HepG2 (cell line): ENCODE measurements at regions not wholly inside any gene's neighbourhood (a gene's known extent, or its start where the extent isn't known, plus 50 kb on each side); places are given as distances from the start of the nearest gene placed in this dataset.

Experiments used
- ATAC-seq: fragments of 200-7000 bp; cut with Tn5 transposase; 3 replicates; pipeline ENCODE4 v1.9.1; 2020; ENCODE audit warnings: mild to moderate bottlenecking, moderate library complexity
- BruUV-seq: library from RNA; stranded (reverse); fragments of 400-500 nt; replicated peaks from 2 replicates; lab custom pipeline; 2021; lab: Mats Ljungman, UMichigan
- CTCF ChIA-PET: fragments of 300-600 bp; formaldehyde crosslinking; extraction: SDS; loops from one replicate; lab custom pipeline; 2021; ENCODE audit warnings: low total read pairs, inconsistent platforms, low intra/inter-chr PET ratio; lab: Yijun Ruan, JAX
- POLR2A ChIA-PET: fragments of 350-600 bp; sonication (Branson Sonifier 250); formaldehyde crosslinking; loops from one replicate; lab custom pipeline; 2020; ENCODE audit warnings: antibody characterized with exemption, inconsistent platforms; lab: Yijun Ruan, JAX
- DNase-seq: peaks from one replicate; pipeline ENCODE4 v3.0.0-alpha.2; 2015; ENCODE audit warnings: low spot score
- FAIRE-seq: peaks from 3 replicates; lab custom pipeline; 2011; peaks lifted over from hg19 to GRCh38; lab: Jason Lieb, UNC
- H2AFZ ChIP-seq: one replicate; pipeline ENCODE4 v1.6.1; 2011; ENCODE audit warnings: low read length, inconsistent platforms
- H3K27ac ChIP-seq: fragments of 300-600 bp; 3 replicates; pipeline ENCODE4 v1.8.0; 2011; ENCODE audit warnings: mixed run types, mild to moderate bottlenecking, mixed read lengths, low read length, inconsistent platforms; ENCODE audit not compliant: insufficient read depth; ENCODE audit errors: extremely low read length
- H3K27me3 ChIP-seq, 2 experiments: fragments of 200-600 bp in 1 of 2; 2 replicates in 1 of 2; 3 replicates in 1 of 2; pipeline versions ENCODE4 v1.6.0 to v1.8.0; 2011; ENCODE audit warnings: low read length in 2 of 2, mild to moderate bottlenecking in 2 of 2, moderate library complexity in 2 of 2, inconsistent platforms in 1 of 2; ENCODE audit not compliant: insufficient read depth in 2 of 2, control insufficient read depth in 1 of 2
- H3K36me3 ChIP-seq, 2 experiments: fragments of 200-600 bp in 1 of 2; replicated peaks in 1 of 2; 2 replicates in 1 of 2; 3 replicates in 1 of 2; pipeline versions ENCODE4 v1.5.1 to v1.8.0; 2011; ENCODE audit warnings: low read length in 2 of 2, inconsistent platforms in 1 of 2; ENCODE audit not compliant: insufficient read depth in 2 of 2, control insufficient read depth in 1 of 2
- H3K4me1 ChIP-seq: 2 replicates; pipeline ENCODE4 v1.5.1; 2012; ENCODE audit warnings: low read length, inconsistent platforms; ENCODE audit not compliant: insufficient read depth
- H3K4me2 ChIP-seq: 2 replicates; pipeline ENCODE4 v1.6.0; 2011; ENCODE audit warnings: low read depth, low read length, inconsistent platforms
- H3K4me3 ChIP-seq, 3 experiments: fragments of 200-600 bp in 1 of 3; sonication (generic), shearing (Covaris generic) in 1 of 3; replicated peaks in 1 of 3; 2 replicates each; pipeline ENCODE4 v1.5.1; 2011 to 2016; ENCODE audit warnings: low read length in 3 of 3, inconsistent platforms in 2 of 3, low read depth in 2 of 3, mild to moderate bottlenecking in 2 of 3, control low read depth in 1 of 3, mixed read lengths in 1 of 3; ENCODE audit not compliant: insufficient read depth in 1 of 3
- H3K79me2 ChIP-seq: one replicate; pipeline ENCODE4 v1.6.1; 2011; ENCODE audit warnings: low read length, inconsistent platforms; ENCODE audit not compliant: insufficient read depth
- H3K9ac ChIP-seq: 2 replicates; pipeline ENCODE4 v1.6.0; 2011; ENCODE audit warnings: mild to moderate bottlenecking, low read depth, low read length, inconsistent platforms; ENCODE audit not compliant: insufficient read depth
- H3K9me3 ChIP-seq: 2 replicates; pipeline ENCODE4 v1.5.1; 2012; ENCODE audit warnings: mild to moderate bottlenecking, low read length
- H4K20me1 ChIP-seq: 2 replicates; pipeline ENCODE4 v1.6.0; 2011; ENCODE audit warnings: inconsistent platforms, mild to moderate bottlenecking, low read length, moderate library complexity; ENCODE audit not compliant: insufficient read depth
- GLI4 ChIP-seq: sonication (generic); formaldehyde crosslinking; IDR thresholded peaks from 2 replicates; pipeline ENCODE4 v1.5.1; 2020; ENCODE audit warnings: missing genetic modification reagents, mild to moderate bottlenecking, moderate library complexity, borderline replicate concordance
- HNF4G ChIP-seq, 2 experiments: sonication (generic) in 1 of 2; formaldehyde crosslinking in 1 of 2; IDR thresholded peaks; 2 replicates each; pipeline versions ENCODE4 v1.4.0 to v1.6.1; 2011 to 2020; ENCODE audit warnings: borderline replicate concordance in 2 of 2, low read depth in 2 of 2, mild to moderate bottlenecking in 2 of 2, low read length in 1 of 2, missing genetic modification reagents in 1 of 2, moderate library complexity in 1 of 2
- KDM6A ChIP-seq: IDR thresholded peaks from 2 replicates; pipeline ENCODE4 v1.6.1; 2016; ENCODE audit warnings: low read depth
- NFKBIZ ChIP-seq: IDR thresholded peaks from 2 replicates; pipeline ENCODE4 v1.6.1; 2018; ENCODE audit warnings: missing genetic modification reagents, missing compliant biosample characterization
- STAG1 ChIP-seq: sonication (generic); formaldehyde crosslinking; IDR thresholded peaks from 2 replicates; pipeline ENCODE4 v1.4.0; 2020; ENCODE audit warnings: missing genetic modification reagents
- ZNF207 ChIP-seq: fragments of 450-650 bp; IDR thresholded peaks from 2 replicates; pipeline ENCODE4 v1.6.1; 2016; ENCODE audit warnings: antibody characterized with exemption, borderline replicate concordance
- WGBS: methylation state at CpG from one replicate; pipeline ENCODE4 v1.1.6; 2017; ENCODE audit warnings: low lambda C conversion rate; 5-methylcytosine and 5-hydroxymethylcytosine counted together
- in situ Hi-C: cut with HindIII; loops from 2 replicates; pipeline ENCODE4 v1.10.0; 2017; ENCODE audit warnings: low pct_unique_long_range_greater_than_20kb; ENCODE audit not compliant: extremely low pct_ligation_motif_present
- intact Hi-C: fragments of 100-400 bp; cut with micrococcal nuclease; formaldehyde crosslinking; loops from one replicate; pipeline ENCODE4 v1.10.0; 2022; ENCODE audit not compliant: unreplicated experiment
- TF ChIP-seq, protein P1 (sequence below): sonication (generic); formaldehyde crosslinking; IDR thresholded peaks from 2 replicates; pipeline ENCODE4 v1.8.0; 2022; ENCODE audit warnings: low read depth, missing genetic modification reagents
- TF ChIP-seq, protein P2 (sequence below): sonication (generic); formaldehyde crosslinking; IDR thresholded peaks from 2 replicates; pipeline ENCODE4 v1.5.0; 2020; ENCODE audit warnings: mild to moderate bottlenecking, missing genetic modification reagents, moderate library complexity
- TF ChIP-seq, protein P3 (sequence below), 2 experiments: fragments of 450-650 bp in 1 of 2; sonication (generic) in 1 of 2; formaldehyde crosslinking; IDR thresholded peaks; 2 replicates each; pipeline versions ENCODE4 v1.5.0 to v1.8.0; 2020 to 2022; ENCODE audit warnings: mild to moderate bottlenecking in 1 of 2, missing genetic modification reagents in 1 of 2

DNA sequence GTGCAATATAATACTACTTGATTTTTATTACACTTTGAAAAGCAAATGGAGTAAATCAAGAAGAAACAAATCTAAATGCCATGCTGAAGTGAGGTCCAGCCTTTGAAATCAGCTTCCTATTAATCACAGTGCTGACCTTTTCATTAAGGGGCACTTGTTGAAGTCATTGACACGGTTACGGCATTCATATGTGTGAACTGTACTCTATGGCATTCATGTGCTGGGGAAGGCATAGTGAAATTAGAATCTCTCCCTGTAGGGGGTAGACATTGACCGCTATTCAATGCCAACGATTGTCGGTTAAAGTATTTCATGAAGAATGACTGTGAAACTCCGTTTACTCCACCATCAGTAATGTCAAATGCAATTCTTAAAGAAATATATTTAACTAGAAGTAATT is 296.1 kb upstream of the SEMA3A start:
- Histone ChIP-seq H3K9ac (no peak overlapping the region), H3K36me3 (no peaks in the 10 kb centered on the region)
- ChIA-PET CTCF (no interaction called here), POLR2A (no interaction called here)
- no peak for TF ChIP-seq ZNF207
- no peak for TF ChIP-seq KDM6A
- TF ChIP-seq, protein P1, sequence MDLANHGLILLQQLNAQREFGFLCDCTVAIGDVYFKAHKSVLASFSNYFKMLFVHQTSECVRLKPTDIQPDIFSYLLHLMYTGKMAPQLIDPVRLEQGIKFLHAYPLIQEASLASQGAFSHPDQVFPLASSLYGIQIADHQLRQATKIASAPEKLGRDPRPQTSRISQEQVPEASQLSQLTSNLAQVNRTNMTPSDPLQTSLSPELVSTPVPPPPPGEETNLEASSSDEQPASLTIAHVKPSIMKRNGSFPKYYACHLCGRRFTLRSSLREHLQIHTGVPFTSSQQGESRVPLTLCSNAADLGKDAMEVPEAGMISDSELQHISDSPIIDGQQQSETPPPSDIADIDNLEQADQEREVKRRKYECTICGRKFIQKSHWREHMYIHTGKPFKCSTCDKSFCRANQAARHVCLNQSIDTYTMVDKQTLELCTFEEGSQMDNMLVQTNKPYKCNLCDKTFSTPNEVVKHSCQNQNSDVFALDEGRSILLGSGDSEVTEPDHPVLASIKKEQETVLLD (CRISPR knock-in tag): no peak
- TF ChIP-seq, protein P2, sequence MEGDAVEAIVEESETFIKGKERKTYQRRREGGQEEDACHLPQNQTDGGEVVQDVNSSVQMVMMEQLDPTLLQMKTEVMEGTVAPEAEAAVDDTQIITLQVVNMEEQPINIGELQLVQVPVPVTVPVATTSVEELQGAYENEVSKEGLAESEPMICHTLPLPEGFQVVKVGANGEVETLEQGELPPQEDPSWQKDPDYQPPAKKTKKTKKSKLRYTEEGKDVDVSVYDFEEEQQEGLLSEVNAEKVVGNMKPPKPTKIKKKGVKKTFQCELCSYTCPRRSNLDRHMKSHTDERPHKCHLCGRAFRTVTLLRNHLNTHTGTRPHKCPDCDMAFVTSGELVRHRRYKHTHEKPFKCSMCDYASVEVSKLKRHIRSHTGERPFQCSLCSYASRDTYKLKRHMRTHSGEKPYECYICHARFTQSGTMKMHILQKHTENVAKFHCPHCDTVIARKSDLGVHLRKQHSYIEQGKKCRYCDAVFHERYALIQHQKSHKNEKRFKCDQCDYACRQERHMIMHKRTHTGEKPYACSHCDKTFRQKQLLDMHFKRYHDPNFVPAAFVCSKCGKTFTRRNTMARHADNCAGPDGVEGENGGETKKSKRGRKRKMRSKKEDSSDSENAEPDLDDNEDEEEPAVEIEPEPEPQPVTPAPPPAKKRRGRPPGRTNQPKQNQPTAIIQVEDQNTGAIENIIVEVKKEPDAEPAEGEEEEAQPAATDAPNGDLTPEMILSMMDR (CRISPR knock-in tag): peak; percentile 32
- TF ChIP-seq HNF4G (IDR thresholded peaks at IDR 0.05; ENCODE audit: borderline replicate concordance, low read depth, low read length): no peak
- TF ChIP-seq HNF4G (CRISPR knock-in tag; IDR thresholded peaks at IDR 0.05; ENCODE audit: borderline replicate concordance, low read depth): no peak
- TF ChIP-seq GLI4 (CRISPR knock-in tag): no peak
- TF ChIP-seq STAG1: peak; percentile 30; the same call in 1 of the 2 replicates
- TF ChIP-seq NFKBIZ: no peak
- TF ChIP-seq, protein P3, sequence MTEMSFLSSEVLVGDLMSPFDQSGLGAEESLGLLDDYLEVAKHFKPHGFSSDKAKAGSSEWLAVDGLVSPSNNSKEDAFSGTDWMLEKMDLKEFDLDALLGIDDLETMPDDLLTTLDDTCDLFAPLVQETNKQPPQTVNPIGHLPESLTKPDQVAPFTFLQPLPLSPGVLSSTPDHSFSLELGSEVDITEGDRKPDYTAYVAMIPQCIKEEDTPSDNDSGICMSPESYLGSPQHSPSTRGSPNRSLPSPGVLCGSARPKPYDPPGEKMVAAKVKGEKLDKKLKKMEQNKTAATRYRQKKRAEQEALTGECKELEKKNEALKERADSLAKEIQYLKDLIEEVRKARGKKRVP (CRISPR knock-in tag; IDR thresholded peaks at IDR 0.05): no peak
- TF ChIP-seq, all 625 proteins: peak for 2
- Histone ChIP-seq H3K79me2 (no peaks in the 10 kb centered on the region), H3K4me3 (no peak overlapping the region), H2AFZ (no peak overlapping the region), H3K27ac (no peak overlapping the region), H4K20me1 (no peaks in the 10 kb centered on the region), H3K4me1 (no peaks in the 10 kb centered on the region), H3K27me3 (no peaks in the 10 kb centered on the region; a peak in 1 of 5 replicates), H3K4me2 (no peak overlapping the region), H3K9me3 (no peaks in the 10 kb centered on the region)
- intact Hi-C loops: loop anchor here (2.0 kb wide), 1 partner anchor 532 kb away; no protein-coding TSS in a partner anchor
- FAIRE-seq (no peak), ATAC-seq (peak; percentile 67; the same call in 2 of the 3 replicates), DNase-seq (no peak)
- BruUV-seq: no TSS peak
- 20% methylated on average over 6 of the region's 6 CpGs for WGBS
- in situ Hi-C loops: loop anchor here (25.0 kb wide), 1 partner anchor 522 kb away; no protein-coding TSS in a partner anchor
